AG09309 (cell line): ENCODE measurements at regions not wholly inside any gene's neighbourhood (a gene's known extent, or its start where the extent isn't known, plus 50 kb on each side); places are given as distances from the start of the nearest gene placed in this dataset.

Experiments
- DNase-seq: peaks from one replicate; pipeline ENCODE4 v3.0.0-alpha.2; 2010; ENCODE audit warnings: low read depth
- H3K4me3 ChIP-seq: 2 replicates; pipeline ENCODE4 v1.5.1; 2011; ENCODE audit warnings: mild to moderate bottlenecking, low read depth, low read length, moderate library complexity; ENCODE audit not compliant: control insufficient read depth
- TF ChIP-seq, protein P1 (sequence below): IDR thresholded peaks from 2 replicates; pipeline ENCODE4 v1.5.1; 2011; ENCODE audit warnings: mild to moderate bottlenecking, low read depth, low read length, inconsistent platforms; ENCODE audit not compliant: insufficient read depth, control insufficient read depth; ENCODE audit errors: missing control alignments

DNA sequence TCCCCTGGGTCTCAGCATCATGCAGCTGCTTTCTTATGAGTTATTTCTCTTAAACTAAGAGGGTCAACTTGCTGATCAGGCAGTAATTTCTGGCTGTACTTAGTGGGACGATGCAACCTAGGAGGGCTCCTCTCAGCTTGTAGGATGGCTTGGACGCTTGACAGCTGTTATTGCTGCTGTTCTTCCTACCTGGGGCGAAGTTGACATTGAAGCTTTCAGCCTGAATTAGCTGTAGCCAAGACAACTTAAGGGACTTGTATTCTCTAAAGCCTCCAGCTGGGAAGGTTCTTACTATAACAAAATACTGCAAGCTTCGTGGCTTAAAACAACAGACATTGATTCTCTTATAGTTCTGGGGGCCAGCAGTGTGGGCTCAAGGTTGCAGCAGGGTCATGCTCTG lies 224.9 kb downstream of the ACTR3B start:
- TF ChIP-seq, protein P1, sequence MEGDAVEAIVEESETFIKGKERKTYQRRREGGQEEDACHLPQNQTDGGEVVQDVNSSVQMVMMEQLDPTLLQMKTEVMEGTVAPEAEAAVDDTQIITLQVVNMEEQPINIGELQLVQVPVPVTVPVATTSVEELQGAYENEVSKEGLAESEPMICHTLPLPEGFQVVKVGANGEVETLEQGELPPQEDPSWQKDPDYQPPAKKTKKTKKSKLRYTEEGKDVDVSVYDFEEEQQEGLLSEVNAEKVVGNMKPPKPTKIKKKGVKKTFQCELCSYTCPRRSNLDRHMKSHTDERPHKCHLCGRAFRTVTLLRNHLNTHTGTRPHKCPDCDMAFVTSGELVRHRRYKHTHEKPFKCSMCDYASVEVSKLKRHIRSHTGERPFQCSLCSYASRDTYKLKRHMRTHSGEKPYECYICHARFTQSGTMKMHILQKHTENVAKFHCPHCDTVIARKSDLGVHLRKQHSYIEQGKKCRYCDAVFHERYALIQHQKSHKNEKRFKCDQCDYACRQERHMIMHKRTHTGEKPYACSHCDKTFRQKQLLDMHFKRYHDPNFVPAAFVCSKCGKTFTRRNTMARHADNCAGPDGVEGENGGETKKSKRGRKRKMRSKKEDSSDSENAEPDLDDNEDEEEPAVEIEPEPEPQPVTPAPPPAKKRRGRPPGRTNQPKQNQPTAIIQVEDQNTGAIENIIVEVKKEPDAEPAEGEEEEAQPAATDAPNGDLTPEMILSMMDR: no peak
- no peak for DNase-seq
- no peak overlapping the region for H3K4me3 ChIP-seq

DNA sequence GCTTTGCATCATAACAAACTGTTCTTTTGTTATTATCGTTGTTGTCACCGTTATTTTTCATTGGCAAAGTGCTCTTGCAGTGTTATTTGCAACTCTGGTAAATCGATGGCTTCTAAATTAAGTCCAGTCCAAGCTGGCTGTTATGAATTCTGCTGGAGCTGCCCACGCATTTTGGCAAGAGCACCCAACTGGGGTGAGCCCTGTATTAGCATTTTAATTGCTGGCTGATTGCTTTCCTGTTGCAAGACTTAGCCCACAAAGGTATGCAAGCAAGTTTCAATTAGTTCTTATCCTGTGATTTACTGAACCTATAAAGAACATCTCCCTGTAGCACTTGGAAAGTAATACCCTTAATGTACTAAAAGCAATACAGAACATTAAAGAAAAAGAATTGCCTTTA lies 226.8 kb downstream of the ACTR3B start:
- no peak overlapping the region for H3K4me3 ChIP-seq
- DNase-seq: no peak
- TF ChIP-seq, protein P1: no peak

DNA sequence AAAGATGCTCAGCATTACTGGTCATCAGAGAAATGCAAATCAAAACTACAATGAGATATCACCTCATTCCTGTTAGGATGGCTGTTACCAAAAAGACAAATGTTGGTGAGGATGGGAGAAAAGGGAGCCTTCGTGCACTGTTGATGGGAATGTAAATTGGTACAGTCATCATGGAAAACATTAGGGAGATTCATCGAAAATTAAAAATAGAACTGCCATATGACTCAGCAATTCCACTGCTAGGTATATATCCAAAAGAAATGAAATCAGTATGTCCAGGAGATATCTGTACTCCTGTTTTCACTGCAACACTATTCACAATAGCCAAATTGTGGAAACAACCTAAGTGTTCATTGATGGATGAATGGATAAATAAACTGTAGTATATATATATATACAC lies 228.1 kb downstream of the ACTR3B start:
- no peak for DNase-seq
- H3K4me3 ChIP-seq: no peak overlapping the region
- TF ChIP-seq, protein P1: no peak

DNA sequence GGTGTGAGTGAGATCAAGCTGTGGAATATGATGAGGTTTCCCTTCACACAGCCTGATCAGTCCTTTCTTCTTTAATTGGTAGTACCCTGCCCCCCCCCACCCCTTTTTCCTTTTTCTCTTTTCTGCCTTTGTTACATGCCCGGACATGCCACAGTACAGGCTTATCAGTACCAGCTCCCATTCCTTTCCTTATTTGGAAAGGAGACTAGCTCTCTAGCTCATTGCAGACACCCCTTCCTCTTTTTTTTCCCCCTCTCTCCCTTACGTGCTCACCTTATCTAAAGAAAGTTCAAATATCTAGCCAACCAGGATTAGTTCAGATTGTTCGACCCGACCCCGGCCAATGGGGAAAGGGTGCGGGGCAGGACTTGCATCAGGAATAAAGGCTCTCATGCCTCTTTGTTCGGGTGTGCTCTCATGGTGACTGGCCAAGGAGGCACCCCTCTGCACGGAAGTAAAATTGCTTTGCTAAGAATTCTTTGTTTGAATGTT lies 230.4 kb downstream of the ACTR3B start:
- TF ChIP-seq, protein P1: no peak
- no peak overlapping the region for H3K4me3 ChIP-seq
- DNase-seq: no peak

DNA sequence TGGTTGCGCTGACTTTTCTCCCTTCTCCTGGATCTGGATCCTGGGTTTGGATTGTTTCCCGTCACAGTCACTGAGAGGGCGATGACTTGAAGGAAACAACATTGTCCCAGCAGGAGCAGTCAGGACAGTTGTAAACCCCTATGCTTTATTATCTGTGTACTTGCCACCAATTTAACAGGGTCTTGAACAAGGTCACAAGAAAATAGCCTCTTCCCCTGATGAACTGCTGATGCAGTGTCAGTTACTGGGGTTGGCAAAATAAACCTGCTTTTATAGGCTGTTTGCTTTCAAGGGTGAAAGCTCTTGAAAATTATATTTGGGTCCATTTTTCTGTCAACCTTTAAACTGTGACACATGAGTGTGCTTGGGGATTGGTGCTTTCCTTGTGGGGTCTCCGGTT lies 238.9 kb downstream of the ACTR3B start:
- H3K4me3 ChIP-seq: no peak overlapping the region
- no peak for DNase-seq
- TF ChIP-seq, protein P1: no peak

DNA sequence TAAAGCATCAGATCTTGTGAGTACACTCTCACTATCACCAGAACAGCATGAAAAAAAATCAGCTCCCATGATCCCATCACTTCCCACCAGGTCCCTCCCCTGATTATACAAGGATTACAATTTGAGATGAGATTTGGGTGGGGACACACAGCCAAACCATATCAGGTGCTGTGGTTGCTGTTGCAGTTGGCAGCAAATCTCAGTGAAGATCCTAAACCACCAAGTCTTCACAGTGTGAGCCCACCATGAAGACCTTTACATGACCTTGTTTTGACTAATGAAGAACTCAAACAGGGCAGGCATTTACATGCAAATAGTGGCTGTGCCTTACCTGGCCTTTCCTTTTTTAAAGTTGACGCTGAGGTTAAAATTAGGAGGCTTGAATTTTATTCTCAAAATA lies 242.6 kb downstream of the ACTR3B start:
- H3K4me3 ChIP-seq: no peak overlapping the region
- no peak for DNase-seq
- TF ChIP-seq, protein P1: no peak

DNA sequence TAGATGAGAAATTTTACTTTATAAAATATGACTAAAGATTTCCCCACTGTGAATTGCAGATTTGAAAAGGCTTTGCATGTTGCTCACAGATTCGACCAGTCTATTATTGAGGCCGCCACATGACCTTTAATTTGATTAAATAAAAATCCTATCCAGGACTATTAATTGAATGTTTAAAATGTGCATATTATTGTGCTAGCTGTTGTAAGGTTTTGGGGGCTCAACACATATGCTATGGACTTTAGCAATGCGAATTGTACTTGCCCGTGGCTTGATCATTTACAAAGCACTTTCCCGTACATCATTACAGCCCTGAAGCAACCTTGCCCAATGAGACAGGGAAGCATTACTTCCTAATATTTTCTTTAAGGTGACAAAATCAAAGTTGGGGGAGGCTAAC lies 243.0 kb downstream of the ACTR3B start:
- TF ChIP-seq, protein P1: no peak
- no peak overlapping the region for H3K4me3 ChIP-seq
- no peak for DNase-seq
